Prostate gland (tissue), 2 donors: ENCODE measurements at regions not wholly inside any gene's neighbourhood (a gene's known extent, or its start where the extent isn't known, plus 50 kb on each side); places are given as distances from the start of the nearest gene placed in this dataset.

Experiments
- DNase-seq: peaks from one replicate; pipeline ENCODE4 v3.0.0-alpha.2; 2019; ENCODE audit warnings: low spot score
- H3K27ac ChIP-seq, 2 donors: fragments of 200-600 bp; sonication (generic); 2 replicates each; pipeline ENCODE4 v1.5.1; 2017 to 2019
- H3K27me3 ChIP-seq: fragments of 200-600 bp; sonication (generic); replicated peaks from 2 replicates; pipeline ENCODE4 v1.5.1; 2019; ENCODE audit not compliant: insufficient read depth
- H3K36me3 ChIP-seq, 2 donors: fragments of 200-600 bp; sonication (generic); 1 replicate in 1 of 2; 2 replicates in 1 of 2; pipeline versions ENCODE4 v1.5.1 to v1.8.1; 2017 to 2019
- H3K4me1 ChIP-seq: fragments of 200-600 bp; sonication (generic); replicated peaks from 2 replicates; pipeline ENCODE4 v1.5.1; 2019
- H3K4me3 ChIP-seq, 2 donors: fragments of 200-600 bp; sonication (generic); 2 replicates each; pipeline ENCODE4 v1.5.1; 2017 to 2019
- H3K9me3 ChIP-seq: fragments of 200-600 bp; sonication (generic); 2 replicates; pipeline ENCODE4 v1.5.1; 2017
- POLR2A ChIP-seq: fragments of 450-650 bp; IDR thresholded peaks from one replicate; pipeline ENCODE4 v1.6.1; 2016; ENCODE audit warnings: antibody characterized with exemption, mild to moderate bottlenecking
- POLR2AphosphoS5 ChIP-seq: sonication (generic); formaldehyde crosslinking; IDR thresholded peaks from one replicate; pipeline ENCODE4 v1.6.1; 2017; ENCODE audit warnings: antibody characterized with exemption
- WGBS: methylation state at CpG from one replicate; pipeline ENCODE4 v1.1.5; 2018; 5-methylcytosine and 5-hydroxymethylcytosine counted together
- intact Hi-C: fragments of 100-400 bp; cut with DNase I; formaldehyde crosslinking; loops from one replicate; pipeline ENCODE4 v1.14.2; 2022
- TF ChIP-seq, protein P1 (sequence below), 4 experiments: fragments of 200-600 bp in 2 of 4; fragments of 450-650 bp in 2 of 4; sonication (generic) in 2 of 4; IDR thresholded peaks; 1 replicate in 3 of 4; 2 replicates in 1 of 4; pipeline ENCODE4 v1.5.1; 2016 to 2019; ENCODE audit warnings: antibody characterized with exemption in 4 of 4, mild to moderate bottlenecking in 2 of 4, moderate library complexity in 2 of 4

DNA sequence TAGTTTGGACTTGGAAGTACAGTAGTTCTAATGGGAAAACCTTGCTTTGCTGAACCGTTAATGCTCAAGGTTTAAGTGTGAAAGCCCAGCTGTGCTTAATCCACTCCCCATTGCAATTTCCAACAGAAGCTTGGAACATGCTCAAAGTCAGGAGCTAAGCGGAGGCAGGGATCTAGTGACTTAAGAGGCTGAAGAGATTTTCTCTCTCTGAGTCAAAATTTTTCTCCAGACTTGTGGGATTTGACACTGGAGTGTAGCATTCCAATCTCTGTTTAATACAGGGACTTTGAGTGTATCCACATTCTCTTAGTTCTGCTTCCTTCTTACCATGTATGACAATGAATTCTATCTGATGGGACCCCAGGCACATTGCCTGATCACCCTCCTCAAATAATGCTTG lies 471.8 kb downstream of the KIF4B start:
- H3K27me3 ChIP-seq, result no peaks in the 10 kb centered on the region
- no peaks in the 10 kb centered on the region for H3K9me3 ChIP-seq
- no peaks in the 10 kb centered on the region for H3K36me3 ChIP-seq
- TF ChIP-seq POLR2A, result no peak
- TF ChIP-seq, protein P1, sequence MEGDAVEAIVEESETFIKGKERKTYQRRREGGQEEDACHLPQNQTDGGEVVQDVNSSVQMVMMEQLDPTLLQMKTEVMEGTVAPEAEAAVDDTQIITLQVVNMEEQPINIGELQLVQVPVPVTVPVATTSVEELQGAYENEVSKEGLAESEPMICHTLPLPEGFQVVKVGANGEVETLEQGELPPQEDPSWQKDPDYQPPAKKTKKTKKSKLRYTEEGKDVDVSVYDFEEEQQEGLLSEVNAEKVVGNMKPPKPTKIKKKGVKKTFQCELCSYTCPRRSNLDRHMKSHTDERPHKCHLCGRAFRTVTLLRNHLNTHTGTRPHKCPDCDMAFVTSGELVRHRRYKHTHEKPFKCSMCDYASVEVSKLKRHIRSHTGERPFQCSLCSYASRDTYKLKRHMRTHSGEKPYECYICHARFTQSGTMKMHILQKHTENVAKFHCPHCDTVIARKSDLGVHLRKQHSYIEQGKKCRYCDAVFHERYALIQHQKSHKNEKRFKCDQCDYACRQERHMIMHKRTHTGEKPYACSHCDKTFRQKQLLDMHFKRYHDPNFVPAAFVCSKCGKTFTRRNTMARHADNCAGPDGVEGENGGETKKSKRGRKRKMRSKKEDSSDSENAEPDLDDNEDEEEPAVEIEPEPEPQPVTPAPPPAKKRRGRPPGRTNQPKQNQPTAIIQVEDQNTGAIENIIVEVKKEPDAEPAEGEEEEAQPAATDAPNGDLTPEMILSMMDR (IDR thresholded peaks at IDR 0.05), result no peak
- no peak for TF ChIP-seq POLR2AphosphoS5
- no peak for DNase-seq
- no peak overlapping the region for H3K27ac ChIP-seq
- intact Hi-C loops, result no loop called here
- 41% methylated on average over 2 of the region's 2 CpGs for WGBS
- H3K4me3 ChIP-seq, result no peak overlapping the region
- H3K4me1 ChIP-seq, result no peaks in the 10 kb centered on the region

DNA sequence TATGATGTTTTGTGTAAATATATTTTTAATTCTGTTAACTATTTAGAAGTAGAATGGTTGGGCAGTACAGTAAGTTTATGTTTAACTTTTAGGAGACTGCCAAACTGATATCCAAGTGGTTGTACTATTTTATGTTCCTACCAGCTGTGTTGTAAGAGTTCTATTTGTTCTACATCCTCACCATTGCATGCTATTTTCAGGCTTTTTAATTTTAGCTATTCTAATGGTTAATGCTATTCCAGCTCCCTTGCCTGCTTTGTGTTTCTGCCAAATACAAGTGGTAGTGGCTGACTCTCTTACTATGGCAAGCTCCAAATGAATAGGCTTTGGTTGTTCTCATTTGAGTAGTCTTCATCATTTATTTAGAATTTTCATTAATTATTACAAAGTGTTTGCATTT lies 476.4 kb downstream of the KIF4B start:
- Histone ChIP-seq H3K36me3 (no peaks in the 10 kb centered on the region), H3K27ac (no peak overlapping the region), H3K27me3 (no peaks in the 10 kb centered on the region), H3K4me1 (no peaks in the 10 kb centered on the region), H3K9me3 (no peaks in the 10 kb centered on the region), H3K4me3 (no peak overlapping the region)
- intact Hi-C loops, result no loop called here
- DNase-seq, result no peak
- TF ChIP-seq POLR2AphosphoS5, result no peak
- TF ChIP-seq POLR2A, result no peak
- TF ChIP-seq, protein P1 (IDR thresholded peaks at IDR 0.05), result no peak

DNA sequence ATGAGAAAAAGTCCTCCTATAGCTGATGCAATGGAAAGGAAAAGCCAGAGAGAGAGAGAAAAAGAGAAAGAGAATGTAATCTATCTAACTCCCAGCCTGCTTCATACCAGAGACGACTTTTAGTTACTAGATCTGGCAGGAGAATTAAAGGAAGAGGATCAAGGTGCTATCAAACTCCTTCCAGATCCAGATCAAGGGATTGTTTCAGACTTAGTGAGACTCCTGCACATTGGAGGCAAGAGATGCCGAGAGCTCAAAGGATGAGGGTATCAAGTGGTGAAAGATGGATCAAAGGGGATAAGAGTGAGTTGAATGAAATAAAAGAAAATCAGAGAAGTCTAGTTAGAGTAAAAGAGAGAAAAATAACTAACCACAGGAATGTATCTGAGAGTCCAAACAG lies 478.6 kb downstream of the KIF4B start:
- H3K27me3 ChIP-seq, result no peaks in the 10 kb centered on the region
- no peaks in the 10 kb centered on the region for H3K36me3 ChIP-seq
- no peak overlapping the region for H3K4me3 ChIP-seq
- H3K9me3 ChIP-seq, result no peaks in the 10 kb centered on the region
- DNase-seq, result no peak
- no peak for TF ChIP-seq POLR2AphosphoS5
- TF ChIP-seq, protein P1 (IDR thresholded peaks at IDR 0.05), result no peak
- no peak overlapping the region for H3K27ac ChIP-seq
- no peaks in the 10 kb centered on the region for H3K4me1 ChIP-seq
- WGBS, result 75% methylated on average over 2 of the region's 2 CpGs
- intact Hi-C loops, result no loop called here

DNA sequence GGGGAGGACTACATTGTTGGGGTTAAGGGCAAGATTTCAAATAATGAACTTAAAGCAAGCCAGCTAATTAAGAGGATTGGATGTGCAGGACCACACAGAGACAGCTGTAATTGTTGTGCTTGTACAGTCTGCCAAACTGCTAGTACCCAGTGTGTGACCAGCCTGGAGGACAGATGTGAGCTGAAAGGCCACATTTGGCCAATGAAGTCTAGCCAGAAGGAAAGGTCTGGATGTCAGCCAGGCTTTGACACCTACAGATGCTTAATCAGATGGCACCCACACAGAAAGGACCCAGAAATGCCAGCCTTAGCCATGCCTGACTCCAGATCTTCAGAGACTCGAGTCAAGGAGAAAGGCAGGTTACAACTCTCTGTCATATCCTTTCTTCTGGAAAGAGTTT lies 491.1 kb downstream of the KIF4B start:
- H3K27me3 ChIP-seq, result no peaks in the 10 kb centered on the region
- no peak overlapping the region for H3K4me3 ChIP-seq
- H3K36me3 ChIP-seq, result no peaks in the 10 kb centered on the region
- H3K27ac ChIP-seq, result no peak overlapping the region
- WGBS, result 78% methylated on average over 1 of the region's 1 CpG
- no peaks in the 10 kb centered on the region for H3K4me1 ChIP-seq
- no peak for TF ChIP-seq POLR2AphosphoS5
- TF ChIP-seq, protein P1 (IDR thresholded peaks at IDR 0.05), result no peak
- no peak for TF ChIP-seq POLR2A
- DNase-seq, result no peak
- H3K9me3 ChIP-seq, result no peaks in the 10 kb centered on the region
- intact Hi-C loops, result no loop called here

DNA sequence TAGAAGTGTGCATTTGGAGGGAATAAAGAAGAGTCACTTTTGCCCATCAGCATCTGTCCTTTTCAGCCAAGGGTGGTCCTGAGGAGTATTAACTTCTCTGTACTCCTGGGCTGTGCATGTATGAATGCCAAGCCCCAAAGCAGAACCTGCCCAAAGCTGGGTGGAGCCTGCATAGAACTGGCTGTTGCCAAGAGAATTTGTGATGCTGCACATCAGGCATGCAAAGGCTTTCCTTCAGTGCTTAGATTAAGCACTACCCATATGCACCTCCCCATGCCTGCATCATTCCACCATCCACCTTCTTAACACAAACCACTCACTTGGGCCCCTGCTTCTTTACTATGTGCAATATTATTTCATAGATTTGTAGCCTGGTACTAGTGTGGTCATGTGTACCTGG lies 493.8 kb downstream of the KIF4B start:
- intact Hi-C loops, result no loop called here
- Histone ChIP-seq H3K36me3 (no peaks in the 10 kb centered on the region), H3K4me1 (no peaks in the 10 kb centered on the region), H3K4me3 (no peak overlapping the region), H3K27me3 (no peaks in the 10 kb centered on the region), H3K27ac (no peak overlapping the region), H3K9me3 (no peaks in the 10 kb centered on the region)
- no peak for DNase-seq
- TF ChIP-seq, protein P1 (IDR thresholded peaks at IDR 0.05), result no peak
- no peak for TF ChIP-seq POLR2AphosphoS5
- no peak for TF ChIP-seq POLR2A
